Left colon (tissue), 2 donors: ENCODE measurements at regions not wholly inside any gene's neighbourhood (a gene's known extent, or its start where the extent isn't known, plus 50 kb on each side); places are given as distances from the start of the nearest gene placed in this dataset.

Experiments
- ATAC-seq: fragments of 200-7000 bp; cut with Tn5 transposase; one replicate; pipeline ENCODE4 v1.9.1; 2020; ENCODE audit warnings: mild to moderate bottlenecking, moderate library complexity
- DNase-seq, 2 donors: peaks; one replicate each; pipeline ENCODE4 v3.0.0-alpha.2; 2020
- intact Hi-C, 2 donors: fragments of 100-400 bp; cut with DNase I in 1 of 2; cut with micrococcal nuclease in 1 of 2; formaldehyde crosslinking; loops; one replicate each; pipeline versions ENCODE4 v1.11.2 to v1.14.0; 2022; cut with DNase I, micrococcal nuclease
- donor health status: DM: no; HTN: no; CAD: no.
- donor health status: DM: yes; HTN: yes; CAD: no.

DNA sequence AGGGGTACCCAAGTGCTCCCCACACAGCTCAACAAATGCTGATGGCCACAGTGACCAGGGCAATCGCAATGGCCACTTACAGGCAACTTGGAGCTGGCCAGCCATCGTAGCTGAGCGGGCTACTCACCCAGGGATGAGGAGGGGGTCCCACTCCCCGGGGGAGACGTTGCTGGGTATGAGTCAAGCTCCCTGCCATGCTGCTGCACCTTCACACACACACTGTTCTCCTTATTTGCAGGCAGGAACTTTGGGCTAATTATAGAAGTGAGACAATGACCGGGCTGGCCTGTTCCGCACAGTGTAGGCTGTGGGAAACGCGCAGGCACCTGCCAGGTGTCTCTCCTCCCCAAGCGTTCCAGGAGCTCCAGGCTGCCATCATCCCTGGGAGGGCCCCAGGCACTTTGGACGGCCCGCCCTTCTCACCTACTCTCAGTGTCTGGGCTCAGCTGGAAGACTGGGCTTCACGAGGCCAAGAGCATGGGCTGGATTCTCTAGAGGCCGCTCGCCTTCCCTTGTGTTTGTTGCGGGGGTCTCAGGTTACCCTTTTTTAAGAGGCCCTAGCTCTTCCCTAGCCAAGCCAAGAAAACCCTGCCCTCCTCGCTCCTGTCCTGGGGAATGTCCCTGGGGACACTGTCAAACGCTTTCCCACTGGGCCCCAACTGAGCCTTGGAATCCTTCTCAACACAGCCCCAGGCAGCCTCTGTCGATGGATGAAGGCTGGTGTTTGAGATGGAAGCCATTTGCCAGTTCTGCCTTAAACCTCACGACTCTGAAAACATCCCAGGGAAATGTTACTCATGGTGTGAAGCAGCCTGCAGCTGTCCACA lies 73.0 kb downstream of the RTL6 start:
- ATAC-seq (no peak), DNase-seq (no peak)
- intact Hi-C loops, result no loop called here

DNA sequence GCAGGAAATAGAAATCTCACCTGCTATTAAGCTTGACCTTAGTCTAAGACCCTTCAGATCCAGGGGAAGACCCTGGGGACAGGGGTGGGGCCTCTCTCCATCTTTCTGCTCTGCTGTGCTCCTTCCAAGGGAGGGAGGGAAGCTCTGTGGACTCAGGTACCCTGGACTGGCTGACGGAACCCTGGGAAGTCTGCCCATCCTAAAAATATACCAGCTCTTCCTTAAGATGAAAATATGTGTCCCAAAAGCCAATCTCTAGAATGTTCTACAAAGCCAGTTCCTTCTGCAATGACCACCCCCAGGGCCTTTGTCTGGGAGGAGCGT lies 73.7 kb downstream of the RTL6 start:
- ATAC-seq (no peak), DNase-seq (no peak)
- intact Hi-C loops, result no loop called here

- ATAC-seq (no peak), DNase-seq (no peak)
- intact Hi-C loops, result no loop called here
These were observed 74.3 kb downstream of the RTL6 start for GRCh38 chr22:44423556-44424358.

DNA sequence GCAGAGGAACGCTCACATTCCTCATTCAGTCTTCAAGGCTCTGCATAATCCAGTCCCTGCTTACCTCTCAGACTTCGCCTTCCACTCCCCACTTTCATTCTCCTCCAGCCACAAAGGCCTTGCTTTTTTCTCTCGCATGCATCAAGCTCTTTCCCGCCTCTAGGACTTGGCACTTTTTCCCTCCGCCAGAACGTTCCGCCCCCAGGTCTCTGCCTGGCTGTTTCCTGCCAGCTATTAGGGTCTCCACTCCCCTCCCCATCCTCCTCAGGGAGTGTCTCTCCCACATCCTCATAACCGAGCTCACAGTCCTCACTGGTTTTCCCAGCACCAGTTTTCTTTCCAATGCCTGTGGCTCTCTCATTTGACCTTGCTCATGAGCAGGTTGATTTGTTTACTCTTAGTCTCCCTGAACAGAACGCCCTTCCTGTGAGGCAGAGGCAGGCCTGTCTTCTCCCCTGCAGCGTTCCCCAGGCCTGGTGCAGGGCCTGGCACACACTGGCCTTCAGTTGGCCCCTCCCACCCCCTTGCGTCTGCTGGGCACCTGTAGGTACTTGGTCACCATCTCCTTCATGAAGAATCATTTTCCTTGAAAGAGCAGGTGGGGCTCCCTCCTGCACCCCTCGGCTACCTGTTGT lies 75.2 kb downstream of the RTL6 start:
- DNase-seq (no peak), ATAC-seq (peak; percentile 53)
- intact Hi-C loops, result no loop called here

GRCh38 chr22:44419429-44419828 lies 78.6 kb downstream of the RTL6 start:
- ATAC-seq, result no peak
- no peak for DNase-seq
- intact Hi-C loops, result no loop called here

GRCh38 chr22:44413211-44413610 lies 84.8 kb downstream of the RTL6 start:
- ATAC-seq, result no peak
- intact Hi-C loops, result no loop called here
- no peak for DNase-seq

DNA sequence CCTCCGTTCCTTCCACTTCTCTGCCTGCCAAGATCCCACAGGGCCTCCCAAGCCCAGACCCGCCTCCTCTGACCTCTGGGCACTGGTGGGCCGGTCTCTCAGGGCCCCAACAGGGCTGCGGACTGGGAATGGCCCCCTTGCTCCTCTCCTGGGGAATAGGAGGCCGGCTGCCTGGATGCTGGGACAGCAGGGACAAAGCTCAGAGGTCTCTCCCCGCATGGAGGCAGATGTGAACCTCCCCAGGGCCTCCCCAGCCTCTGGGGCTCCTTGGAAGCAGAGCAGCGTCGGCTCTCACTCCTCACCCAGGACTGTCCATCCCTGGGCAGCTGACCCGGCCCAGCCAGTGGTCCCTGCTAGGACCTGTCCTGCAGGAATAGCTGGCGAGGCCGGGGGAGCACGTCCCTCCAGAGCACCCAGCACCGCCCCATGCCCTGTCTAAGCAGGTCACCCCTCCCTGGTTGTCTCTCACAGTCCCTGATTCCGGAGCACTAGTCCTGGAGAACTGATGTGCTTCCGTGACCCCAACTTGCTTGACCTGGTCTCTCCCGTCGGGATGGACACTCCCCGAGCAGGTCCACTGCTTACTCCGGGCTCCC lies 85.8 kb downstream of the RTL6 start:
- ATAC-seq, result no peak
- intact Hi-C loops, result no loop called here
- no peak for DNase-seq

- no peak for ATAC-seq
- DNase-seq, result no peak
These were observed 86.6 kb downstream of the RTL6 start for GRCh38 chr22:44411226-44412135.

GRCh38 chr22:44410451-44410991 lies 87.5 kb downstream of the RTL6 start:
- DNase-seq (no peak), ATAC-seq (no peak)
- intact Hi-C loops, result no loop called here

More at GRCh38 chr22:44411226-44412135, 86.6 kb downstream of the RTL6 start:
- intact Hi-C loops, result no loop called here

GRCh38 chr22:44409974-44410316 lies 88.1 kb downstream of the RTL6 start:
- DNase-seq (no peak), ATAC-seq (no peak)

GRCh38 chr22:44409211-44409973 lies 88.6 kb downstream of the RTL6 start:
- no peak for ATAC-seq
- intact Hi-C loops, result no loop called here
- DNase-seq, result peak in 1 of 2 donors; percentile 7

More at GRCh38 chr22:44409974-44410316, 88.1 kb downstream of the RTL6 start:
- intact Hi-C loops, result no loop called here

DNA sequence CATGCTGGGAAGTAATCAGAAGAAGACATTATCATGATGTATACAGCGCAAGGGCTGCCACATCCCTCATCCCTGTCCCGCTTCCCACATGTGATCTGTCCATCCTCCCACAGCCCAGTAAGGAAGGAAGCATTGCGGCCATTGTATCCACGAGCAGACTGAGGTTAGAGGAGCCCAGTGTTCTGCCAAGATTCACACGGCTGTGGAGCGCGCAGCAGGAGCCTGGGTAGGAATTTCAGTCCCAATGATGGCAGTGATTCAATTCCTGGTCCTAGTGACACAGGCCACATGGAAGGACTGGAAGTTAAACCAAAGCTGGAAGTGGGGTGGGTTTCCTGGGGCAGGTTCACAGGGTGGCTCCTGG lies 89.2 kb downstream of the RTL6 start:
- intact Hi-C loops, result no loop called here
- ATAC-seq, result no peak
- DNase-seq, result peak in 1 of 2 donors; percentile 15

- DNase-seq, result peak in 1 of 2 donors; percentile 14
- no peak for ATAC-seq
- intact Hi-C loops, result no loop called here
These were observed 89.8 kb downstream of the RTL6 start for GRCh38 chr22:44407987-44408828.

GRCh38 chr22:44407171-44407986 lies 90.7 kb downstream of the RTL6 start:
- intact Hi-C loops, result no loop called here
- ATAC-seq (no peak), DNase-seq (peak in 1 of 2 donors; percentile 14)

- intact Hi-C loops, result no loop called here
- ATAC-seq, result no peak
- DNase-seq, result no peak
These were observed 91.5 kb downstream of the RTL6 start for GRCh38 chr22:44406341-44407170.
